SHP77 (cell line): ENCODE measurements at regions not wholly inside any gene's neighbourhood (a gene's known extent, or its start where the extent isn't known, plus 50 kb on each side); places are given as distances from the start of the nearest gene placed in this dataset.
"Not testable (repeated sequence)": the region's sequence is repeated elsewhere in the genome, so short reads cannot be mapped to it uniquely, and the experiment has no call there.

ENCODE experiments used
- DNase-seq, 2 experiments: peaks; one replicate each; lab custom pipeline; 2025; lab: John Stamatoyannopoulos, UW

GRCh38 chr5:106435185-106435584, 1235.6 kb downstream of the EFNA5 start:
- DNase-seq = no peak

DNA sequence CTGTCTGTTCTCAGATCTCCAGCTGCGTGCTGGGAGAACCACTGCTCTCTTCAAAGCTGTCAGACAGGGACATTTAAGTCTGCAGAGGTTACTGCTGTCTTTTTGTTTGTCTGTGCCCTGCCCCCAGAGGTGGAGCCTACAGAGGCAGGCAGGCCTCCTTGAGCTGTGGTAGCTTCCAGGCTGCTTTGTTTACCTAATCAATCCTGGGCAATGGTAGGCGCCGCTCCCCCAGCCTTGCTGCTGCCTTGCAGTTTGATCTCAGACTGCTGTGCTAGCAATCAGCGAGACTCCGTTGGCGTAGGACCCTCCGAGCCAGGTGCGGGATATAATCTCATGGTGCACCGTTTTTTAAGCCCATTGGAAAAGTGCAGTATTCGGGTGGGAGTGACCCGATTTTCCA, 1240.0 kb downstream of the EFNA5 start:
- DNase-seq = not testable (repeated sequence)

- no peak for DNase-seq
Measured at GRCh38 chr5:106423109-106423897, 1247.4 kb downstream of the EFNA5 start.

GRCh38 chr5:106420102-106420501, 1250.6 kb downstream of the EFNA5 start:
- no peak for DNase-seq

DNA sequence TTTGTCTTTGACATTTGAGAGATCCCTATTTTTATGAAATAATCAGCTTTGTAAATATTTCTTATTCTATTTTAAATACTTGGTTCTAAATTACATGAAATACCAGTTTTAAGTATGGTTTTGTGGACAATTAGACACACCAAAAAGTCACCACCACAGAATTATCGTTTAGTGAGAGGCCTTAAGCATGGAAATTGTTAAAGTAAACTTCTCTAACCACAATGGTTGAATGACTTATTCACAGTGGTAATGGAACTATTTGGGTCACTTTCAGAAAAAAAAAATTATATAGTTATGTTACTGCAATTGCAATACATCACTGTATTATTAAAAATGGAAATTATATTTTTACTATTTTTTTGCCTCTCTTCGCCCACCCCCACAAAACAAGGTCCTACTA, 1252.5 kb downstream of the EFNA5 start:
- DNase-seq = no peak

DNA sequence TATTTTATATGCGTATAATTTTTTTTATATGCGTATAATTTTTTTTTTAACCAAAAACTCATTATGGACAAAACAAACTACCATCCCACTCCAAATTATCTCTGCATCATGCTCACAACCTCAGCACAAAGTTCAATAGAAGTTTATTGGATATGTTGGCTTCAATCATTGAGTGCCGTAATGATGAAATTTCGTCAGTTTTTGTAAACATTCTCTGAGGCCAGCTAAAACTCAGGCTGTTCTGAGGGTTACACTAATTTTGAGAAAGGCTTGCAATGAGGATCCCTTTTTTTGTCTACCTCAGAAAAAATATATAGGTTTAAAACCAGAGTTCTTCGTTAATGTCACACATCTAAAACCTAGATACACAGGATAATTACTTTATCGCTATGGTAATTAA, 1253.2 kb downstream of the EFNA5 start:
- DNase-seq = no peak

DNA sequence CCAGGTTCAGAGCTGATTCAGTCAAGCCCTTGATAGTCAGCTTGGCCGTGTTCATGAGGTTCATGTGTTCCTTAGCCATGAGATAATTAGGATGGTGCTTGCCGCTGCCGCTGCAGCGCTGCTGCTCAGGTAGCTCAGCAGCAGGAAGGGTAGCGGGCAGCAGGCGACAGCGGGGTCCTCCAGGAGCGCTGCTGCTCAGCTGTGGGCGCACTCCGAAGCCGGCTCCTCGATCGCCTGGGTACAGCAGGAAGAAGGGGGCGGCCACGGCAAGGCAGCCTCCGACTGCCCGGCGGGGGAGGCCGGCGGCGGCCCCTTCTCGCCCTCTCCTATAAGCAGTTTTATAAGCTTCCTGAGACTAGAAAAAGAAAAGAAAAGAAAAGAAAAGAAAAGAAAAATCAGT, 1253.6 kb downstream of the EFNA5 start:
- DNase-seq = no peak

DNA sequence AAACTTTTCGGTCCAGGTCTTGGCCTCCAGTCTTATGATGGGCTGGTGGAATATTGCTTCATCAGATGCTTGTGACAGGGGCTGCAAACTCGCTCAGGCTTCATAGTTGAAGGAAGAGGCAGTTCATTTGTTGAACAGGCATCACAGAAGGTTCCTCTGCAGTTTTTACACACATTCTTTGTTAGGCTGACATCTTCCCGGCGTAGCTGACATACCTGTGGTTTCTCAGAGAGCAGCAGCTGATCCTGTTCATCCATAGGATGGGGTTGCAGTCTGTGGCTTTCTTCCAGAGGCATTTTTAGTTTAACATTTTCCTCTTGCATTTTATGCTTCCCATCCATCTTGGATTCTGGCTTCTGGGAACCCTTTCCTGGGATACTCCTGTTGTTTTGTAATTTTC, 1255.2 kb downstream of the EFNA5 start:
- DNase-seq = no peak

- no peak for DNase-seq
Measured at GRCh38 chr5:106414342-106414741, 1256.4 kb downstream of the EFNA5 start.

DNA sequence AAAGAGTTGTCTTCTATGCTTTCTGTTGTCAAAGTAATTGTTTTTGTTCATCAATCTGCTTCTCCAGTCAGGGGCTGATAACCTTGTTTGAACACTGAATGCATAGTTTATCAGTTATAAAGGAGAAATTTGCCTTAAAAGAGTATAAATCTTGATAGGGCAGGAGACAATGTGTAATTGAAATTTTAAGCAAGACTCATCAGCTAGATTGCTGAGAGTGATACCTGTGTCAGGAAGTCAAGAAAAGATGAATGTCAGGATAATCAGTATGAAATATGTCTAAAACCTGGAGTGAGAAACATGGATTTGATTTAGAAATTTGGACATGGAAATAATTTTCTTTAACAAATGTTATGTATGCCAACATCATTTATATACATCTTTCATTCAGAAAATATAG, 1258.1 kb downstream of the EFNA5 start:
- no peak for DNase-seq

DNA sequence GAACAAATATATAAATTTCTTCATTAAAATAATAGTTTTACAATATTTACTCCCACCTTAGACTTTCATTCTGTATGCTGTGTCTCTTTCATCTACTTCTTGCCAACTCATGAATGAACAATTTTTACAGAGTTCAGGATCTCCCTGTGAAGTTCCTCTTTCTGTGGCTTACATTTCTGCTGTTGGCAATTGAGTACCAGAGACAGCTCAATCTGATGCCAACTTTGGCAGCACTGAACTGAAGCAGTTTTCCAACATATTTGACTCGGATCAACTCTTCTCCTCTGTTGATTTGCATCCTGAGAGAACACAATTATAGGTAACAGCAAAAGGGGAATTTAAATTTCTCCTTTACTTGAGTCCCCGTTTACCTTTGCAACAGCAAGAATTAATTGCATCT, 1262.2 kb downstream of the EFNA5 start:
- DNase-seq = no peak

GRCh38 chr5:106408141-106408540, 1262.6 kb downstream of the EFNA5 start:
- DNase-seq = no peak

- DNase-seq = no peak
Measured at GRCh38 chr5:106401561-106401960, 1269.2 kb downstream of the EFNA5 start.

- no peak for DNase-seq
Measured at GRCh38 chr5:106399391-106399790, 1271.3 kb downstream of the EFNA5 start.

DNA sequence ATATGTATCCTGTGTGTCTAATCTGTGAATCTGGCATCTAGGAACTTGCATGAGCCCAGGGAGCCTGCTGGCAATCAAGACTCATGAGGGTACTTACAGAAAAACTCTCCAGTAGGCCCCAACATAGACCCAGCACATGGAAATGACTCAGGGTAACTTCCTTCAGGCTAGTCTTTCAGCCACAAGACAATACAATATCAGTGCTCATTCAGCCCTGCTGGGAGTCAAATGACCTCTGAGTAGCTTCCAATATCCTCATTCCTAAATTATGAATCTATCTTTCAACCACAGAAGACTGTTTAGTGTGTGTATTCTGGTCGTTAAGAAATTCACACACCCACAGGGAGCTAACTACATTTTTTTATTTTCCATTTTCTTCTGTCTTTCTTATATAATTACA, 1273.0 kb downstream of the EFNA5 start:
- no peak for DNase-seq

- DNase-seq = no peak
Measured at GRCh38 chr5:106393276-106393675, 1277.5 kb downstream of the EFNA5 start.

DNA sequence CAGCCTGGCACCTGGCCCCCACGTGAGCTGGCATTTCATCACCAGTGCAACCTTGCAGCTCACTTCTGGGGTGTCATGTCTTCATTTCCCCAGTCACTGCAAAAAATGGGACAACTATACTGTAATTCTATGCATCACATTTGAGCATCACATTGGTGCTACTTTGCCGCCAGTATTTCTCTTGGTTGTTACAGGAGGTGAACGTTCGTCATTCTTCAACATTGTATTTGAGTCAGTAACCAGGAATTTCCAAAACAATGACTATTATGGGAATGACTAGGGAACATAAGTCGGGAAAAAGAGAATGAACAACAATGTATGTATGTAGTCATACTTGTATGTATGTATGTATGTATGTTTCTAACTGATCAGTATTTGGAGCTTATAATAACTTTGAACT, 1278.0 kb downstream of the EFNA5 start:
- DNase-seq = no peak

DNA sequence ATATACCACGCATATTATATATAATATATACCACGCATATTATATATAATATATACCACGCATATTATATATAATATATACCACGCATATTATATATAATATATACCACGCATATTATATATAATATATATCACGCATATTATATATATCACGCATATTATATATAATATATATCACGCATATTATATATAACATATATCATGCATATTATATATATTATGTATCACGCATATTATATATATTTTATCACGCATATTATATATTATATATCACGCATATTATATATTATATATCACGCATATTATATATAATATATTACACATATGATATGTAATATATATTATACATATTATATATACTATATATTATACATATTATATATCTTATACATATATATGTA, 1283.0 kb downstream of the EFNA5 start:
- DNase-seq = not testable (repeated sequence)

- DNase-seq = no peak
Measured at GRCh38 chr5:106386287-106386686, 1284.5 kb downstream of the EFNA5 start.

GRCh38 chr5:106380736-106381135, 1290.0 kb downstream of the EFNA5 start:
- DNase-seq = no peak

DNA sequence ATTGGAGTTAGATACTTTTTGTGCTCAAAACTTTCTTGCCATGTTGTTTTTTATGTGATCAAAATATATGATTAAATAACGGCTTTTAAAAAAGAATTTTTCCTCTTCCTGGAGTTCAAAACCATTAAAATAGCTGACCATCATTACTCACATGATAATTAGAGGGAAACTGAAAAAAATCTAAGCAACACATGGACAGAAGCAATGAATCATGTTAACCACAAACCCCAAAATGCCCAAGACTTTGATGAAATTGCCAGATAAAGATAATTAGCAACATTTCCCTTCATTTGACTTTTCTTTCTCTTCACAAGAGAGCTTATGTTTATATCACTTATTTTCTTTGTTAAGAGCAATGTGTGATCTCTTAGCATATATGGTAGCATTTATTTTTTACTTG, 1294.2 kb downstream of the EFNA5 start:
- DNase-seq = no peak

DNA sequence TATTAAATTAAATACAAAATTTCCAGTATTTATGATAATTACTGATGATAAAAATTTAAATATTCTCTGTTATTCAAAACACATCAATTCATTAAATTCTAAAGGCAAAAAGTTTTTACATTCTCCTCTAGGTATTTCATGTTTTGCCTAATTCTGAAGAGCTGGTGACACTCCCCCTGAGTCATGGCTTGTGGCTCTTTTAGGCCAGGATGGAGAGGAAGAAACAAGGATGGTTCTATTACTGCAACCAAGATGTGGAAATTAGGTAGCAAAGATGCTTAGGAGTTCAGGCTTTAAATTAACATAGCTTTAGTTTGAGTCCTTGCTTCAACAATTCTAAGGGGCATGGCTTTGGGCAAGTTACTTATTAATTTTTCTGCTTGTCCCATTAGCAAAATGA, 1295.8 kb downstream of the EFNA5 start:
- DNase-seq = no peak

- DNase-seq = no peak
Measured at GRCh38 chr5:106368021-106368420, 1302.7 kb downstream of the EFNA5 start.

DNA sequence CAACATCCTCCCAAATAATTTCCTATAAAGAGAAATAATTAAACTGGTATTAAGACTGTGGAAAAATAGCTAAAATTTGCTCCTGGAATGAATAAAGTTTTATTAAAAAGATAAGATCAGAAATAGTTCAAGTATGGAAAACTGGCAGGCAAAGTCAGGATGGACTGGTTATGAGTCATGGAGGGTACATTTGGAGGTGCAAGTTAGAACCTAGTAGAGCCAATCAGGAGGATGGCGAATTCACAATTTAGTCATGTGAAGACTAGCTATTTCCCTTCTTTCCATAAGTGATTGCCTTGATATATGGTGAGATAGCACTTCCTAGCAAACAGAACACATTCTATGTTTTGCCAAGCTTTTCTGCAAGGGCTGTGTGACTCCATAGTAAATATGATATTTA, 1303.5 kb downstream of the EFNA5 start:
- DNase-seq = no peak
